ENCODE measurements at regions not wholly inside any gene's neighbourhood (a gene's known extent, or its start where the extent isn't known, plus 50 kb on each side); places are given as distances from the start of the nearest gene placed in this dataset.

DNA sequence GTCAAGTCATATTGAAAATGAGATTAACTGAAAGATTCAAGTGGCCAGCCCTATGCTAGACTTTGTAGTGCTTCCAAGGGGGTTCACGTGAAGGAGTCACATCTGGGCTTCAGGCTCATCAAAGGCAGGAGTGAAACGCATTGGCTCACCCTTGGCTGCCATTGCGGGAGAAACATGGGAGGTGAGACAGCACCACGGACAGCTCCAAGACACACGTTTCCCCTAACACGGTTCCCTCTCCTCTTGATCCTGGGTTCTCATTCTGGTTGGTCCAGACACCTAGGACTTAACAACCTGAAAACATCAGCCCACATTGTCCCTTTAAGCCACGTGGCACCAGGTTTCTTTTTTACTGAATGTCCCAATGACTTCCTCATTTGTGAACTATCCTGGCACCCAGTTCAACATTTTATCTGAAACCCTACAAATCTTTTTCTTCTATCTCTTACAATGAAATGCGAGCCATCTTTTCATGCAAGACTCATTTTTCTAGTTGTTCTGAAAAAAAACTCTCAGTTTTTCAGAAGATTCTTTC, 279.0 kb upstream of the VCX3A start:
- DNase-seq = peak in 3 of 5 donors; percentile 11 to 14 (median 11)
- Histone ChIP-seq H3K36me3 (ENCODE audit: control insufficient read depth in 2 of 3, insufficient read depth in 3 of 3, low read length in 3 of 3) (no peaks in the 10 kb centered on the region), H3K27ac (ENCODE audit: low read depth in 2 of 2, low read length in 2 of 2) (no peak overlapping the region), H3K27me3 (ENCODE audit: control insufficient read depth, insufficient read depth, low read length) (no peaks in the 10 kb centered on the region), H3K9ac (ENCODE audit: low read length in 3 of 3) (no peak overlapping the region), H3K9me3 (ENCODE audit: control insufficient read depth in 2 of 3, insufficient read depth in 1 of 3, low read length in 3 of 3) (no peaks in the 10 kb centered on the region), H3K4me1 (ENCODE audit: control insufficient read depth in 2 of 3, insufficient read depth in 2 of 3, low read depth in 1 of 3, low read length in 3 of 3) (no peaks in the 10 kb centered on the region), H3K4me3 (ENCODE audit: low read length in 3 of 3) (no peak overlapping the region)
- intact Hi-C loops (cut with DNase I) = no loop called here
- no peak for FAIRE-seq
- TF ChIP-seq, protein P1, sequence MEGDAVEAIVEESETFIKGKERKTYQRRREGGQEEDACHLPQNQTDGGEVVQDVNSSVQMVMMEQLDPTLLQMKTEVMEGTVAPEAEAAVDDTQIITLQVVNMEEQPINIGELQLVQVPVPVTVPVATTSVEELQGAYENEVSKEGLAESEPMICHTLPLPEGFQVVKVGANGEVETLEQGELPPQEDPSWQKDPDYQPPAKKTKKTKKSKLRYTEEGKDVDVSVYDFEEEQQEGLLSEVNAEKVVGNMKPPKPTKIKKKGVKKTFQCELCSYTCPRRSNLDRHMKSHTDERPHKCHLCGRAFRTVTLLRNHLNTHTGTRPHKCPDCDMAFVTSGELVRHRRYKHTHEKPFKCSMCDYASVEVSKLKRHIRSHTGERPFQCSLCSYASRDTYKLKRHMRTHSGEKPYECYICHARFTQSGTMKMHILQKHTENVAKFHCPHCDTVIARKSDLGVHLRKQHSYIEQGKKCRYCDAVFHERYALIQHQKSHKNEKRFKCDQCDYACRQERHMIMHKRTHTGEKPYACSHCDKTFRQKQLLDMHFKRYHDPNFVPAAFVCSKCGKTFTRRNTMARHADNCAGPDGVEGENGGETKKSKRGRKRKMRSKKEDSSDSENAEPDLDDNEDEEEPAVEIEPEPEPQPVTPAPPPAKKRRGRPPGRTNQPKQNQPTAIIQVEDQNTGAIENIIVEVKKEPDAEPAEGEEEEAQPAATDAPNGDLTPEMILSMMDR (IDR thresholded peaks at IDR 0.05; ENCODE audit: borderline replicate concordance, extremely low read depth, insufficient read depth) = no peak

DNA sequence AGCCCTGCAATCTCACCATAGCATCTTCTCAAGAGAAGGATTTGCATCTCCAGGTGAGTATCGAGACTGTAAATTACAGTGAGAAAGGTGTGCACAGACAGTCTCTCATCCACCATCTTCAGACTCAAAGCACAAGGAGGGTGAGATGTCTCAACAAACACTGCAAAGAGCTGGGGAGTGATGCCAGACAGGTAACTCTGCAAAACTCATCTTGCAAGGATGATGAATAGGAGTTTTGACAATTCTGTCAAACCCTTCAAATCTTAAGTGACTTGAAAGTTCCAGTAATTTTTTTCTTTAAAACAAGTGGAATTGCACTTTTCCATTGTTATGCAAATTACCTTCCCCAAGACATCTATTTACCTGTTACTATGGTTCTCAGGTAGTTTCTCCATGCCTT, 277.2 kb upstream of the VCX3A start:
- TF ChIP-seq, protein P1 (IDR thresholded peaks at IDR 0.05; ENCODE audit: borderline replicate concordance, extremely low read depth, insufficient read depth) = no peak
- no peaks in the 10 kb centered on the region for H3K9me3 ChIP-seq (ENCODE audit: control insufficient read depth in 2 of 3, insufficient read depth in 1 of 3, low read length in 3 of 3)
- no peak overlapping the region for H3K4me3 ChIP-seq (ENCODE audit: low read length in 3 of 3)
- DNase-seq = no peak
- no peaks in the 10 kb centered on the region for H3K27me3 ChIP-seq (ENCODE audit: control insufficient read depth, insufficient read depth, low read length)
- FAIRE-seq = no peak
- intact Hi-C loops (cut with DNase I) = no loop called here
- H3K36me3 ChIP-seq (ENCODE audit: control insufficient read depth in 2 of 3, insufficient read depth in 3 of 3, low read length in 3 of 3) = no peaks in the 10 kb centered on the region
- H3K9ac ChIP-seq (ENCODE audit: low read length in 3 of 3) = no peak overlapping the region
- H3K27ac ChIP-seq (ENCODE audit: low read depth in 2 of 2, low read length in 2 of 2) = no peak overlapping the region
- no peaks in the 10 kb centered on the region for H3K4me1 ChIP-seq (ENCODE audit: control insufficient read depth in 2 of 3, insufficient read depth in 2 of 3, low read depth in 1 of 3, low read length in 3 of 3)

DNA sequence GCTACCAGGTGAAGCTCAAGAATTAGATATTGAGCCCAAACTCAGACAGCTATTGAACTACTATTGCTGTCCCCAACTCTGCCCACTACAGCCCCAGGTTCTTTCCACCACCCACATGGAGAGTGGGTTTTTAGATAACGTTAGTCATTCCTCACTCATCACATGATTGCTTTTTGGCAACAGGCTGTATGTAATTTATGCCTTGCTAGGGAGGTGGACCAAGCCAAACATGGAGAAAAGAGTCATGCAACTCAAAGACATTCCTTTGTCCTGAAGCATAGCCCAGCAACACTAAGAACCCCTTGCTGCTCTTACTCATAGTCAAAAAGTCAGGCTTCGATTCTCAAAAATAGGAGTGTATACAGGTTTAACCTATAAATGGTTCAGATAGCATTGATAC, 275.9 kb upstream of the VCX3A start:
- Histone ChIP-seq H3K9ac (ENCODE audit: low read length in 3 of 3) (no peak overlapping the region), H3K9me3 (ENCODE audit: control insufficient read depth in 2 of 3, insufficient read depth in 1 of 3, low read length in 3 of 3) (no peaks in the 10 kb centered on the region), H3K4me1 (ENCODE audit: control insufficient read depth in 2 of 3, insufficient read depth in 2 of 3, low read depth in 1 of 3, low read length in 3 of 3) (no peaks in the 10 kb centered on the region), H3K27me3 (ENCODE audit: control insufficient read depth, insufficient read depth, low read length) (no peaks in the 10 kb centered on the region), H3K36me3 (ENCODE audit: control insufficient read depth in 2 of 3, insufficient read depth in 3 of 3, low read length in 3 of 3) (no peaks in the 10 kb centered on the region), H3K27ac (ENCODE audit: low read depth in 2 of 2, low read length in 2 of 2) (no peak overlapping the region), H3K4me3 (ENCODE audit: low read length in 3 of 3) (no peak overlapping the region)
- FAIRE-seq (no peak), DNase-seq (no peak)
- intact Hi-C loops (cut with DNase I) = no loop called here
- TF ChIP-seq, protein P1 (IDR thresholded peaks at IDR 0.05; ENCODE audit: borderline replicate concordance, extremely low read depth, insufficient read depth) = no peak

DNA sequence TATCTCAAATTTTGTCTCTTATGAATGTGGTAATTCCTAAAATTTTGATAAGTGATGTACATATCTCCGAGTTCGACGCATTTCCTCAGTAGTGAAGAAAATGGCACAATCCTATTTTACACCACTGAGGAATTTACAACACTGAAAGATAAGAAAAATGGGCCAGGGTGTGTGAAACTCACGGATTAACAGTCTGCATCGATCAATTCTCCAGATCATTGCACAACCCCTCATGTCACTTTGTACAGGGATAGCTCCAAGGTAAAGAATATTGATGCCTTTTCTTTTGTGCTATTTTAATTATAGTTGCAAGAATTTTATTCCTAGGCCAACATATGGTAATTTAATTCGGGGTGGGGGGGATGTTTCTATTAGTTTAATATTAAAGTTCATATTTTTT, 268.7 kb upstream of the VCX3A start:
- no peak for DNase-seq
- TF ChIP-seq, protein P1 (IDR thresholded peaks at IDR 0.05; ENCODE audit: borderline replicate concordance, extremely low read depth, insufficient read depth) = no peak
- no peak overlapping the region for H3K9ac ChIP-seq (ENCODE audit: low read length in 3 of 3)
- no peaks in the 10 kb centered on the region for H3K27me3 ChIP-seq (ENCODE audit: control insufficient read depth, insufficient read depth, low read length)
- H3K4me3 ChIP-seq (ENCODE audit: low read length in 3 of 3) = no peak overlapping the region
- H3K27ac ChIP-seq (ENCODE audit: low read depth in 2 of 2, low read length in 2 of 2) = no peak overlapping the region
- intact Hi-C loops (cut with DNase I) = no loop called here
- H3K36me3 ChIP-seq (ENCODE audit: control insufficient read depth in 2 of 3, insufficient read depth in 3 of 3, low read length in 3 of 3) = no peaks in the 10 kb centered on the region
- no peak for FAIRE-seq
- no peaks in the 10 kb centered on the region for H3K4me1 ChIP-seq (ENCODE audit: control insufficient read depth in 2 of 3, insufficient read depth in 2 of 3, low read depth in 1 of 3, low read length in 3 of 3)
- H3K9me3 ChIP-seq (ENCODE audit: control insufficient read depth in 2 of 3, insufficient read depth in 1 of 3, low read length in 3 of 3) = no peaks in the 10 kb centered on the region

Data from kidney (tissue), 13 donors.